B cell (primary cell): ENCODE measurements at regions not wholly inside any gene's neighbourhood (a gene's known extent, or its start where the extent isn't known, plus 50 kb on each side); places are given as distances from the start of the nearest gene placed in this dataset.

Experiments used
- ATAC-seq: fragments of 200-7000 bp; cut with Tn5 transposase; one replicate; pipeline ENCODE4 v1.10.0; 2021; ENCODE audit warnings: low read depth, mild to moderate bottlenecking, moderate number of reproducible peaks, moderate library complexity
- CTCF ChIA-PET: fragments of 350-600 bp; sonication (Branson Sonifier 250); formaldehyde crosslinking; loops from one replicate; lab custom pipeline; 2021; ENCODE audit warnings: antibody characterized with exemption, inconsistent platforms; lab: Charles Lee
- POLR2A ChIA-PET: fragments of 350-600 bp; sonication (Branson Sonifier 250); formaldehyde crosslinking; loops from one replicate; lab custom pipeline; 2021; ENCODE audit warnings: antibody characterized with exemption; lab: Charles Lee
- DNase-seq: peaks from one replicate; pipeline ENCODE4 v3.0.0; 2013
- H2AFZ ChIP-seq: 2 replicates; pipeline ENCODE4 v1.6.1; 2012; ENCODE audit warnings: mild to moderate bottlenecking, low read depth, low read length; ENCODE audit not compliant: insufficient read depth, poor library complexity, severe bottlenecking
- H3K27ac ChIP-seq, 2 donors: 1 replicate in 1 of 2; 2 replicates in 1 of 2; pipeline ENCODE4 v1.5.1; 2012 to 2013; ENCODE audit warnings: low read length in 2 of 2, mild to moderate bottlenecking in 2 of 2, moderate library complexity in 1 of 2
- H3K27me3 ChIP-seq, 4 experiments: fragments of 200-600 bp in 1 of 4; sonication (generic) in 1 of 4; replicated peaks in 1 of 4; 1 replicate in 2 of 4; 2 replicates in 2 of 4; pipeline versions ENCODE4 v1.6.1 to v1.7.0; 2013 to 2016; ENCODE audit warnings: low read length in 3 of 4, mild to moderate bottlenecking in 2 of 4, mixed read lengths in 1 of 4, moderate library complexity in 1 of 4; ENCODE audit not compliant: insufficient read depth in 4 of 4, control insufficient read depth in 3 of 4; ENCODE audit errors: control extremely low read depth in 1 of 4
- H3K36me3 ChIP-seq, 2 experiments: replicated peaks in 1 of 2; 1 replicate in 1 of 2; 2 replicates in 1 of 2; pipeline versions ENCODE4 v1.6.1 to v1.7.1; 2013; ENCODE audit warnings: low read length in 1 of 2; ENCODE audit not compliant: insufficient read depth in 2 of 2, control insufficient read depth in 1 of 2; ENCODE audit errors: control extremely low read depth in 1 of 2, extremely low read depth in 1 of 2
- H3K4me1 ChIP-seq, 2 donors: fragments of 200-600 bp in 1 of 2; sonication (generic) in 1 of 2; 1 replicate in 1 of 2; 2 replicates in 1 of 2; pipeline versions ENCODE4 v1.5.1 to v1.6.1; 2013 to 2017; ENCODE audit warnings: low read length in 2 of 2; ENCODE audit not compliant: control insufficient read depth in 2 of 2, insufficient read depth in 2 of 2
- H3K4me2 ChIP-seq: replicated peaks from 2 replicates; pipeline ENCODE3; 2012; ENCODE audit warnings: mild to moderate bottlenecking, low read depth, low read length; ENCODE audit not compliant: poor library complexity, severe bottlenecking
- H3K4me3 ChIP-seq, 5 experiments: fragments of 200-600 bp in 1 of 5; sonication (generic) in 1 of 5; 1 replicate in 3 of 5; 2 replicates in 2 of 5; pipeline versions ENCODE4 v1.5.1 to v1.7.0; 2011 to 2016; ENCODE audit warnings: low read length in 4 of 5, mild to moderate bottlenecking in 4 of 5, low read depth in 2 of 5, control low read depth in 1 of 5, moderate library complexity in 1 of 5; ENCODE audit not compliant: insufficient read depth in 1 of 5; ENCODE audit errors: control extremely low read depth in 1 of 5, extremely low read depth in 1 of 5
- H3K79me2 ChIP-seq: fragments of 200-600 bp; sonication (generic); one replicate; pipeline ENCODE4 v1.6.0; 2016; ENCODE audit warnings: low read length; ENCODE audit not compliant: control insufficient read depth, insufficient read depth
- H3K9ac ChIP-seq: fragments of 200-600 bp; sonication (generic); 2 replicates; pipeline ENCODE4 v1.6.1; 2017; ENCODE audit warnings: mild to moderate bottlenecking, low read length, moderate library complexity
- H3K9me3 ChIP-seq, 3 donors: one replicate each; pipeline versions ENCODE4 v1.6.1 to v1.7.1; 2013; ENCODE audit warnings: low read length in 2 of 3; ENCODE audit not compliant: control insufficient read depth in 2 of 3, insufficient read depth in 1 of 3; ENCODE audit errors: control extremely low read depth in 1 of 3
- H4K20me1 ChIP-seq: 2 replicates; pipeline ENCODE4 v1.6.0; 2012; ENCODE audit warnings: mild to moderate bottlenecking, low read length; ENCODE audit not compliant: insufficient read depth, control insufficient read depth, poor library complexity, severe bottlenecking
- H3K27ac Mint-ChIP-seq: one replicate; pipeline ENCODE4 v1.8.0; 2021; ENCODE audit warnings: mixed read lengths
- H3K27me3 Mint-ChIP-seq: one replicate; pipeline ENCODE4 v1.8.0; 2021; ENCODE audit warnings: mixed read lengths
- H3K4me1 Mint-ChIP-seq: one replicate; pipeline ENCODE4 v1.8.0; 2021; ENCODE audit warnings: mixed read lengths
- H3K4me3 Mint-ChIP-seq: one replicate; pipeline ENCODE4 v1.8.0; 2021; ENCODE audit warnings: mixed read lengths
- H3K9me3 Mint-ChIP-seq: one replicate; pipeline ENCODE4 v1.8.0; 2022; ENCODE audit warnings: mixed read lengths; ENCODE audit not compliant: insufficient read depth
- EZH2 ChIP-seq: IDR thresholded peaks from 2 replicates; pipeline ENCODE4 v1.6.1; 2012; ENCODE audit warnings: borderline replicate concordance, low read depth, mild to moderate bottlenecking, moderate library complexity, low read length; ENCODE audit not compliant: insufficient read depth, poor library complexity, severe bottlenecking
- WGBS: methylation state at CpG from one replicate; pipeline ENCODE4 v1.1.5; 2013; ENCODE audit warnings: missing lambda C conversion rate; ENCODE audit not compliant: insufficient coverage; 5-methylcytosine and 5-hydroxymethylcytosine counted together
- intact Hi-C: fragments of 100-400 bp; cut with micrococcal nuclease; formaldehyde crosslinking; loops from one replicate; pipeline ENCODE4 v1.10.0; 2022
- TF ChIP-seq, protein P1 (sequence below): fragments of 200-600 bp; IDR thresholded peaks from one replicate; pipeline ENCODE4 v1.8.0; 2022; ENCODE audit warnings: antibody characterized with exemption, mild to moderate bottlenecking

DNA sequence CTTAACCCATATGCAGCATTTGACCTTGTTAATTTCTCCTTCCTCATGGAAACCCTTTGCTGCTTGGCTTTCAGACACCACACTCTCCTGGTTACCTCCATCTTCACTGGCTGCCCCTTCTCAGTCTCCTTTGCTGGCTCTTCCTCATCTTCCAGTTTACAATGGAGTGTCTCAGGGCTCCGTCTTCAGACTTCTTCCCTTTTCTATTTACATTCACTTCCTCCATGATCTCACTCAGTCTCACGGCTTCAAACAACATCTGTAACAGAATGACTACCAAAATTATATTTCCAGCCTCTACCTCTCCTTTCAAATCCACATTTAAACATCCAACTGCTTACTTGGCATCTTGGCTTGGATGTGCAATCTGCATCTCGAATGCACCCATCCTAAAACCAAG is 140.4 kb downstream of the DKK1 start:
- Histone ChIP-seq H3K79me2 (no peaks in the 10 kb centered on the region), H3K4me1 (no peaks in the 10 kb centered on the region), H3K27ac (no peak overlapping the region), H3K9ac (no peak overlapping the region), H2AFZ (no peak overlapping the region), H3K9me3 (no peaks in the 10 kb centered on the region), H4K20me1 (no peaks in the 10 kb centered on the region), H3K4me3 (no peak overlapping the region), H3K4me2 (no peak overlapping the region), H3K36me3 (no peaks in the 10 kb centered on the region), H3K27me3 (no peaks in the 10 kb centered on the region)
- DNase-seq (no peak), ATAC-seq (no peak)
- ChIA-PET POLR2A (no interaction called here), CTCF (no interaction called here)
- intact Hi-C loops, result no loop called here
- Mint-ChIP-seq H3K27me3 (no peaks in the 10 kb centered on the region), H3K4me1 (no peaks in the 10 kb centered on the region), H3K4me3 (no peak overlapping the region), H3K27ac (no peak overlapping the region), H3K9me3 (no peaks in the 10 kb centered on the region)
- no peak for TF ChIP-seq EZH2
- TF ChIP-seq, protein P1, sequence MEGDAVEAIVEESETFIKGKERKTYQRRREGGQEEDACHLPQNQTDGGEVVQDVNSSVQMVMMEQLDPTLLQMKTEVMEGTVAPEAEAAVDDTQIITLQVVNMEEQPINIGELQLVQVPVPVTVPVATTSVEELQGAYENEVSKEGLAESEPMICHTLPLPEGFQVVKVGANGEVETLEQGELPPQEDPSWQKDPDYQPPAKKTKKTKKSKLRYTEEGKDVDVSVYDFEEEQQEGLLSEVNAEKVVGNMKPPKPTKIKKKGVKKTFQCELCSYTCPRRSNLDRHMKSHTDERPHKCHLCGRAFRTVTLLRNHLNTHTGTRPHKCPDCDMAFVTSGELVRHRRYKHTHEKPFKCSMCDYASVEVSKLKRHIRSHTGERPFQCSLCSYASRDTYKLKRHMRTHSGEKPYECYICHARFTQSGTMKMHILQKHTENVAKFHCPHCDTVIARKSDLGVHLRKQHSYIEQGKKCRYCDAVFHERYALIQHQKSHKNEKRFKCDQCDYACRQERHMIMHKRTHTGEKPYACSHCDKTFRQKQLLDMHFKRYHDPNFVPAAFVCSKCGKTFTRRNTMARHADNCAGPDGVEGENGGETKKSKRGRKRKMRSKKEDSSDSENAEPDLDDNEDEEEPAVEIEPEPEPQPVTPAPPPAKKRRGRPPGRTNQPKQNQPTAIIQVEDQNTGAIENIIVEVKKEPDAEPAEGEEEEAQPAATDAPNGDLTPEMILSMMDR, result no peak
- WGBS, result 26% methylated on average over 3 of the region's 3 CpGs

DNA sequence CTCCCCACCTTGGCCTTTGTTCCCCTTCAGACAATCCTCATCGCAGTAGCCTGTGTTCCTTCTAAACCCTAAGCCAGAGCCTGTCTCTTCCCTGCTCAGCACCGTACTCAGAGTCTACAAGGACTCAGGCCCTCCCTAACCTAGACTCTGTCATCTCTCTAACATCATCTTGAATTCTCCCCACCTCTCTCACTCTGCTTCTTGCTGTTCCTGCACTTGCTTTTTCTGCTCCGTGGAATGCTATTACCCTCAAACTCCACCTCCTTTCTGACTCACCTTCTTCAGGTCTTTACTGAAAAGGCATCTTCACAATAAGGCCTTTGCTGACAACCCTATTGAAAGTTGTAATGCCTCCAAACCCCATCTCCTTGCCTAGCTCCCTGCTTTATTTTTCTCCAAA is 141.0 kb downstream of the DKK1 start:
- 80% methylated on average over 3 of the region's 3 CpGs for WGBS
- no peaks in the 10 kb centered on the region for H4K20me1 ChIP-seq
- Mint-ChIP-seq H3K27ac (no peak overlapping the region), H3K9me3 (no peaks in the 10 kb centered on the region), H3K27me3 (no peaks in the 10 kb centered on the region), H3K4me3 (no peak overlapping the region), H3K4me1 (no peaks in the 10 kb centered on the region)
- intact Hi-C loops, result no loop called here
- H3K4me3 ChIP-seq, result no peak overlapping the region
- H3K4me2 ChIP-seq, result no peak overlapping the region
- H3K4me1 ChIP-seq, result no peaks in the 10 kb centered on the region
- no peaks in the 10 kb centered on the region for H3K9me3 ChIP-seq
- no peak for DNase-seq
- H3K9ac ChIP-seq, result no peak overlapping the region
- no peaks in the 10 kb centered on the region for H3K36me3 ChIP-seq
- H3K27me3 ChIP-seq, result no peaks in the 10 kb centered on the region
- no peak overlapping the region for H3K27ac ChIP-seq
- ChIA-PET CTCF (no interaction called here), POLR2A (no interaction called here)
- H2AFZ ChIP-seq, result no peak overlapping the region
- no peaks in the 10 kb centered on the region for H3K79me2 ChIP-seq
- TF ChIP-seq EZH2, result no peak
- TF ChIP-seq, protein P1, result no peak
- no peak for ATAC-seq
